Fibroblast of mammary gland (primary cell): ENCODE measurements at regions not wholly inside any gene's neighbourhood (a gene's known extent, or its start where the extent isn't known, plus 50 kb on each side); places are given as distances from the start of the nearest gene placed in this dataset.
"Not testable (repeated sequence)": the region's sequence is repeated elsewhere in the genome, so short reads cannot be mapped to it uniquely, and the experiment has no call there.

Source experiments
- DNase-seq: peaks from one replicate; pipeline ENCODE4 v3.0.0-alpha.2; 2010; ENCODE audit warnings: low read depth
- H3K4me3 ChIP-seq: 2 replicates; pipeline ENCODE4 v1.5.1; 2011; ENCODE audit warnings: low read depth, mild to moderate bottlenecking, low read length, moderate library complexity; ENCODE audit not compliant: control insufficient read depth

- DNase-seq, H3K4me3 ChIP-seq: not testable (repeated sequence)
Measured at GRCh38 chr12:9425429-9425828, 182.3 kb downstream of the KLRB1 start.

DNA sequence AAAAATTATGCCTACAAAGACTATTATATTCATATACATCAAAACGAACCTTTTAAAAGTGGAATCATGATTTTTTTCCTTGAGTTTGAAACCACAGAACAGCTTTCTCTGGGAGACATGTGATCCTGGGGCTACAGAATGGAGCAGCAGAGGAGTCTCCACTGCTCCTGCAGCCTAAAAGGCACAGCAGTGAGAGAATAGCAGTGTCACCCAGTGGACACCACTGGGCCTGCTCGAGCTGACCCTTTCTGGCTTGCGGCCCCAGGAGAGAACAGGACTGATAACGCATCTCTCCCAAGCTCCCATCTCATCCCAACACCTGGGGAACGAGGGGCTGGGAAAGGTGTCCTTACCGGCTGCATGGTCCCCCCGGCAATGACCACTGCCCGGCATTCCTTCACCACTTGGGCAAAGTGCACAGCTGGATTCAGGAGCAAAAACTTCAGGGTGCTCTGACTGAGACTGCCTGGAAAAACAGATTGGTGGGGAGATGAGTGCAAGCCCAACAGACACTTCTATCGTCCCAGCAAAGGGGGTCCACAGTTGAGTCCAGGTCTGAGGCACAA lies 183.5 kb downstream of the KLRB1 start:
- not testable (repeated sequence) for DNase-seq, H3K4me3 ChIP-seq

GRCh38 chr12:9422689-9423088 lies 185.0 kb downstream of the KLRB1 start:
- H3K4me3 ChIP-seq, DNase-seq: not testable (repeated sequence)

DNA sequence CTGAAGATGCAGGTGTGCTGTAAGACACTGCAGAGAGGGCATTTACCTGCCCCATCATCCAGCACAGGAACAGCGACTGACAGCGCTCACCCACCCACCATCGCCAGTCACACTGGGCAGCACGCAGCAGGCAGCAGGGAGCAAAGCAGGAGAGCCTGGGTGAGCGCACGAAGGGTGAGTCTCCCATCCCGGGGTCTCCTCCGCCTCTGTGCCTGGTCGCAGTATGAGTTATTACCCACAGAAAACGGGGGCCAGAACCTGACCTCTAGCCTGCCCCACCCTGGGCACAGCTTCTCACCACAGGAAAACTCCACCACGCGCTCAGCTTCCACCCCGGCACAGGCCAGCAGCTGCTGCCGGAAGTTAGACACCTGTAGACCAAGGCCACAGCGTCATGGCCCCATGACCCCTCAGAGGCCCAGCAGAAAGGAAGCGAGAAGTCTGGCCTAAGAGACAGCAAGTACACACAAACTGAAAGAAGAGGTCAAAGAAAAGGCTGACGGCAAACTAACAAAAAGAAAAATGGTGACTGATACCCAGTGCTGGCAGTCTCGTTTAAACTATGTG lies 186.1 kb downstream of the KLRB1 start:
- not testable (repeated sequence) for H3K4me3 ChIP-seq, DNase-seq

DNA sequence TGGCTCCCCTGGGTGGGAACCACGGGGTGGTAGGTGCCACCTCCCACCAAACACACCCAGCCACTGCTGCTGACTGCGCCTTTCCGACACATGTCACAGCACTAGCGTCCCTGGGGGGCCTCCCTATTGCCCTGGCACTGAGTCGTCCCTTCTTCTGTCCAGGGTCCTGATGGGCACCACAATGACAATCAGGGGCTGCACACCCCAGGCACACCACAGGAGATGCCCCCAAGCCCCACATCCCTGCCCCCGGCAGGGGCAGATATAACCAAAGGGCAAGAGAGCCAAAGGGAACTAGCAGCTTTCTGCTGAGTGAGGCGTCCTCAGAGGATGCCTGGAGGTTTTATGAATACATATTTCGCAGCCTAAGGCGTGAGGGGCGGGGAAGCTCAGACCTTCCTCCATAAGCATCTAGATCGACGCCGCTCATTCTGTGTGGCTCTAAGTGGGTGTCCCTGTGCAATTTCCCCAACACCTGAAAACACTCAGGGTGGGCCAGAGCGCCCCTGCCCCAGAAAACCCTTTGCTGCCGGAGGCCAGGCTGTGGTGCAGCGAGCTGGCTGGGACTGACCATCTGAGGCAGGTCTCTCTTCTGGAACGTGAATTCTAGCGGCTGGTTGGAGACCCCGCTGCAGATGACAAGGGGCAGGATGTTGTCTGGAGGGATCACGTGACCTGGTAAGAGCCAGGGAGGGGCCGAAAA lies 186.7 kb downstream of the KLRB1 start:
- H3K4me3 ChIP-seq, DNase-seq: not testable (repeated sequence)

- not testable (repeated sequence) for DNase-seq, H3K4me3 ChIP-seq
Measured at GRCh38 chr12:9418669-9419041, 189.1 kb downstream of the KLRB1 start.

DNA sequence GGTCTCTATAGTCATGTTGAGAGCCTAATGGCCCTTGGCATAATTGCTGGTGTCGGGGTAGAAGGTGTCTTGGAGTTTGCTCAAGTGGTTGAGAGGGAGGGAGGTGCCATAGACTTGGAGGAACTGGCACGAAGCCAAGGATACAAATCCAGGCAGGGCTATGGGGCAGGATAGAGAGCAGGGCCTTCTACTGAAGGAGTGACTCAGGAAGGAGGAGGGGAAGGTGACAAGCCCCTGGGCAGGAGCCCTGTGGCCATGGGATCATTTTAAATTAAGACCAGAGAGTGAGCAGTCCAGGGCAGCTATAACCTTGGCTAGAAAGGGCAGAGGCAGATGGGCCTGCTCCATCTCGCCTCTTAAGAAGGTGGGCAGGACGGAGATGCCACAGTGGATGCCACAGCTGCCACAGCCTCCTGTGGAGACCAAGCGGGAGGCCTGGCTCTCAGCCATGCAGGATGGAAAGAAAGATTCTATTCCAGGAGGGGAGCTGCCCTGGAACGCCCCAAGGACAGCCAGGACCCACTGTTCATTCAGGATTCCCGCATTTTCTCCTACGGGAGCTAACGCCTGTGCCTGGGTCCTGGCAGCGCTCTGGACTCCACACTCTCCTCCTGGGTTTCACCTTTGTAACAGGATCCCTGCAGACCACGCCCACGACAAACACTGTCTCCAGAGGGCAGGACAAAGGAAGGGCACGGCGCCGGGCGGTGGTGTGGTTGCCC lies 189.6 kb downstream of the KLRB1 start:
- H3K4me3 ChIP-seq, DNase-seq: not testable (repeated sequence)

DNA sequence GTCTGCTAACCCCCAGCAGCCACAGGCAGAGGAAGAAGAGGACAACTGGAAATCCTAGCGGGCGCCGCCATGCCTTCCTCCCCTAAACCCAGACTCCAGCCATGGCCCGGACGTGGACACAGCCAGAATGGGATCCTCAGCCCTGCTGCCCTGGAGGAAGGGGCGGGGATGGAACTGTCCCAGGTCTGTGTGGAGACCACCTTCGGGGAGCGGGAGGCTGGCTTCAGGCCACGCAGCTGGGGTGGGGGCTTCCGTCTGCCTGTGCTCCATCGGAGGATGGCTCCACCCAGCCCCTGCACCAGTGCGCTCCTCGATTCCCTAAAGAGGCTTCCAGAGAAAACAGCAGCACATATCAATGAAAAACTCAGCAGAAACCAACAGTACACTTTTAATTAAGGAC lies 190.4 kb downstream of the KLRB1 start:
- DNase-seq, H3K4me3 ChIP-seq: not testable (repeated sequence)

DNA sequence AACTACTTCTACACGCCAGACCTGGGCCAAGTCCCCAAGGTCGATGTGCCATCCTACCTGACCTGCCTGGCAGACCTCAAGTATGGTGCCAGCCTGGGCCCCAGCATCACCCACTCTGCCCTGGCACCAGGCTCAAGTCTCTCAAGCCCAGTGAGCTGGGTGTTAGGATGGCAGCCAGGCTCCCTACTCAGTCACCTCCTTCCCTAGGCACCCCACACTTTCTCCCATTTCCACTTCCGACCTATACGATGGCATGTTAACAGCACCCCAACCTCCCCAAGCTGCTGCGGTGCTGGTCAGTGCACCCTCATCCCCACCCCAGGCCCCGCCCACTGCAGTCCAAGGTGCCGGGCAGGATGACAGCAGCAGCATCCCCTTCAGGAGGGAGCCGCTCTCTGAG lies 191.4 kb downstream of the KLRB1 start:
- DNase-seq, H3K4me3 ChIP-seq: not testable (repeated sequence)

DNA sequence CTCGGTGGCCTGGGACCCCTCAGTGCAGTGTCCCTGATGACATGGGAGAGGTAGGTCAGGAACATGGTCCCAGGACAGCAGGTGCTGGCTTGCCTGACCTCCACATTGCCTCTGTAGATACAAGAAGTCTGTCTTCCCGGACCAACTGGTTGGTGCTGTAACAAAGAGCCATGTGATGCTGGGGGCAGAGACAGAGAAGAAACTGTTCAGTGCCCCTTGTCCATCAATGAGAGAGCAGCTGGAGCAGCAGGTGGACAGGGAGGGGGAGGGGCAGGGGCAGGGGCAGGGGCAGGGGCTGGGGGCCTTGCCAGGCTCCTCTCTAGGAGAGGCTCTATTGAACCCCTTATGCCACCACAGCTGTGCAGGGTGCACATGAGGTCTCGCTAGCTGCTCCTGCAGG lies 191.8 kb downstream of the KLRB1 start:
- DNase-seq, H3K4me3 ChIP-seq: not testable (repeated sequence)

DNA sequence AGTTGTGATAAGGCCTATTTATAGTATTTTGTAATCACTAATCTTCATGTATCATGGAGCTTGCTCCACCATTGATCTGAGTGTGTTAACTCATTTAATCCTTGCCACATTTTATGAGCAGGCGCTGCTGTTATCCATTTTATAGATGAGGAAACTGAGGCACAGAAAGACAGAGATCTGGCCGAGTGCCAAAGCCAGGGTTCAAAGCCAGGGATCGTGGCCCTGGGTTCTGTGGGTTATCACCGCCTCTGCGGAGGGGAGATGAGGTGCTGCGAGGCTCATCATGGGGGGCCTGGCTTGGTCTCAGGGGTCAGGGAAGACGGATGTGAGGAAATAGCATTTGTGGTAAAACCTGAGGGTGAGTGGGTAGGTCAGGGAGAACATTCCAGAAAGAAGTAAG lies 193.9 kb downstream of the KLRB1 start:
- not testable (repeated sequence) for H3K4me3 ChIP-seq, DNase-seq

DNA sequence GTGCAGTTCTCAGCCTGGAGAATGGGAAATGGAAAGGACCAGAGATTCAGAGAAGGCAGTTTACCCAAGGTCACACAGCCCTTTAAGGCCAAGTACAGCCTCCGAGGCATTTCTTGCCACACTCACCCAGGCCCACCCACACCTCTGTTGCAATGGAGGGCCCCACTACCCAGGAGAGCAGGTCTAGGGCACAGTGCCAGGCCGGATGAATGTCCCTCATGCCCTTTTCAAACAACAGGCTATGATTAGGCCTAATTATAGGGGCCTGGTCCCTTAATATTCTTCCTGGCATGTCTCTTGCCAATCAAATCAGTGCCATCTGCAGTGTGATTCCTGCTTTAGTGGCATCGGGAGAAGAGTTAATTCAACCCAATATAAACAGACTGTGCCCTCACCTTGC lies 195.3 kb downstream of the KLRB1 start:
- not testable (repeated sequence) for H3K4me3 ChIP-seq, DNase-seq

DNA sequence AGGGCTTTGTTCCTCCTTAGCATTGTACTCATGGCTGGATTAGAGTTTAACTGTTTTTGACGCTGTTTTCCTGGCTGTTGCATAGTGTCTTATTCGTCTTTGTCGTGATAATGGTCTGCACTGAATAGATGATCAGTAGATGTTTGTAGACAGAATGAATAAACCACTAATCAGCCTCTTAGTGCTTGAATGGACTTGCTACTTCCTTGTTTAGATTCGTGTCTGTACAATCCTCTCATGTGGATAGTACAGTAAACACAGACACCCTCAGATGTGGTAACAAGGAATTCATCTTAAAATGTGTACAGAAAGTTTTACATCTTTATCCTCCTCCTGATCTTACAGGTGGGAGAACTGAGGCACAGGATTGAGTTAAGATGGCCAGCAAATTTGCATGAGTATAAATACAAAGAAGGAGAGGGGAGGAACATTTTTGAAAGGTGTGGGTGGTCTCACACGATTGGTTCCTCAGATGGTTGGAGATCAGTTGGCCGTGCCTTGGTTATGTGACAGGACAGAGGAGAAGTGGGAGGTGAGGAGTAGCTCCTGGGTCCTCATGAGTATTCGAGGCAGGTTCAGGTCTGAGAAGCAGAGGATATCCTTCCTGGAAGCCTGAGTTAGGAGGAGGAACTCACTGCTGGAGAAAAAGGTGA lies 196.0 kb downstream of the KLRB1 start:
- DNase-seq, H3K4me3 ChIP-seq: not testable (repeated sequence)

- DNase-seq, H3K4me3 ChIP-seq: not testable (repeated sequence)
Measured at GRCh38 chr12:9407425-9407748, 199.2 kb upstream of the PZP start.
